NCI-H2107 treated with DMSO at 0.1 percent for 48 hours (cell line): ENCODE measurements at regions not wholly inside any gene's neighbourhood (a gene's known extent, or its start where the extent isn't known, plus 50 kb on each side); places are given as distances from the start of the nearest gene placed in this dataset.

Experiments used
- DNase-seq: peaks from one replicate; lab custom pipeline; 2025; ENCODE audit not compliant: unreplicated experiment; lab: John Stamatoyannopoulos, UW

GRCh38 chr2:8276026-8276425 is 405.8 kb upstream of the ID2 start:
- DNase-seq, result no peak

GRCh38 chr2:8277921-8278571 is 403.8 kb upstream of the ID2 start:
- no peak for DNase-seq

- no peak for DNase-seq
Observed at GRCh38 chr2:8278709-8279354, 403.0 kb upstream of the ID2 start.

- no peak for DNase-seq
Observed at GRCh38 chr2:8279506-8279905, 402.4 kb upstream of the ID2 start.

DNA sequence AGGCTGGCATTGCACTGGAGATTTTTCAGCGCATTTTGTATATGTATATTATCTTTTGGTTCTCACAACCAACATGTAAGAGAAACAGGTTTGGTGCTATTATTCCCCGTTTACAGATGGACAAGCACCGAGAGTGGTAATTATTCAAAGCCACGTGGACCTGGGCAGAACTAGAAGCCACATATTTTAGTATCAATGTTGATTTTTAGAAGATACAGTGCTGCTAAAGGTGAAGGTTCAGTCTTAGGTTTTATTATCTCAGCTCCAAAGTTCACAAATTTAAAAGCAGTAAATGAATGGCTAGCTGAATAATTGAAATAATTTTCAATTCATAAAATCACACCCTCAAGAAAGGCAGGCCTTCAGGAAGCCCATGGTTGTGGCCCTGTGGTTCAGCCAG is 400.6 kb upstream of the ID2 start:
- no peak for DNase-seq

DNA sequence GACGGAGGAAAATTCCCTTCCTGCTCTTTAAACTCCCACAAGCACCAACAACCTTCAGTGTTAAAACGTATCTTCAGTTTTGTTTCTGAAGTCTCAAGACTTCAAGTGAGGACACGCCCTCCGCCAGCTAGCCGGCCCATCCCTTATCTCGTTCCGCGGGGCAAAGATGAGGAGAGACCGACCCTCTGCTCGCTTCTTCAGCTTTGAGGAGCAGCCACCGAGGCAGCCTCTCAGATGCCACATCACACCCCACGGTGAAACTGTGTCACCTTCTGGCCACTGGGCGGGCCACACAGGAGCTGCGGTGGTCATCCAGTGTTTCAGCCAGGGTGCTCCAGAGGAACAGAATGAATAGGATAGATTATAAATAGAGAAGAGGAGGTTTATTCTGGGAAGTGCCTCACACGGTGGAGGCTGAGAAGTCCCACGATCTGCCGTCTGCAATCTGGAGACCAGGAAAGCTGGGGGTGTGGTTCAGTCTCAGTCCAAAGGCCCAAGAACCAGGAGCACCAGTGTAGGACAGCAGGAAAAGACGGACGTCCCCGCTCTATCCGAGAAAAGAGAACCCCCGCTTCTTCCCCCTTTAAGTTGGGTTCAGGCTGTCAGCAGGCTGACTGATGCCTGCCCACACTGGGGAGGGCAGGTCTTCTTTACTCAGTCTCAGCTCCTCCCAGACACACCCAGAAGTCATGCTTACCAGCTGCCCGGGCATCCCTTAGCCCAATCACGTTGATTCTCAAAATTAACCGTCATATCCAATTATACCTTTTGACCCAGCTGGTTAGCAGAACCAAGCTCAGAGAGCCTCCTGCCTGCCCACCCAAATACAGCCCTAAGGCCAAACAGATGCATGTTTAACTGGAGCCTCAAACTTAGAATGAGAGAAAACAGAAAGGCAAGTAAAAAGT is 399.7 kb upstream of the ID2 start:
- DNase-seq, result no peak

DNA sequence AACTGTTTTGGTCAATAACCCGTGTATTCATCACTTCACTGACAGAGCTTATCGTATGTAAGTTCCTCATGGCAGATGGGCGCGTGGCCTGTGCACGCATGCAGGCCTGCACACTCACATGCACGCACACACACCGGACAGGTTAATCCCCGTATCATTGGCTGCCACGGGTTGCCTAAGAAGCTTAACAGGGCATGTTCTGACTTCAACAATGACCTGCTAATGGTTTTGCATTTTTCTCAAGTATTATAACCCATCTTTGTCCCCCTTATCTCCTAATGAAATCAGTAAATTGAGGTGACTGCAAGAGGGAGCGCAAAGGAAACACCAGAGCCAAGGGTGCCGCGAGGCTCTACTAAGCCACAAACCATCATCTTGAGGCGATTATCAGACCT is 399.0 kb upstream of the ID2 start:
- DNase-seq, result no peak

DNA sequence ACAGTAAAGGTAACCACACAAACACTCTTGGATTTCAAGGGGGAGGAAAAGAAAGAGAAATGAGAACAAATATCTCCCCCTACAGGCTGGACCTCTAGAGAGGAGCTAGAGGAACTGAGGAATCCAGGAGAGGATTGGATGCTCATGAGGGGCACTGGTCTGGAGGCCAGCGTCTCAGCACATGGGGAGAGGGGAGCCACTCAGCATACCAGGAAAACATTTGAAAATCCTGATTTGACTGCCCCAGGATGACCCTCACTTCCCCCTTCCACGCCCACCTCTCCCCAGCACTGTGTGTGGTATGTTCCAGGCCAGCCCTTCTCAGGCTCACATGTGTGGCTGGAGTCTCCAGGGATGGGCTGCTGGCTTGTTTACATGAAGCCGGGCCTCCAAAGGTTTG is 396.8 kb upstream of the ID2 start:
- DNase-seq, result peak; percentile 14

GRCh38 chr2:8285898-8286297 is 396.0 kb upstream of the ID2 start:
- no peak for DNase-seq

DNA sequence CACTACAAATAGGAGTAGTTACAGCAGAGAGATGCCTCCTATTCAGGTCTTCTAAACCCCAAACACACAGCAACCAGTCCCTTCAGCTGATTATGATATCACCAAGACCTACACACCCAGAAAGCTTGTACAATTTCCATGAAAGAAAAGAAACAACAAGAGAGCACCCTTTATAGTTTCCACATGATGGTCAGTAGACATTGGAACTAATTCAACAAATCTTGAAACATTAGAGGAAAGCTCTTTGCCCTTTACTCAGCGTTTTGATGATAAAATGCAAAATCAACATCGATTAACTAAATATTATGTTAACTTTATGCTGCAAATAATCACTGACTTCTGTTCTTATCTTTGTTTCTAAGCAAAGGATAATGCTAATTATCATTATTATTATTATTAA is 393.6 kb upstream of the ID2 start:
- DNase-seq, result no peak

GRCh38 chr2:8289111-8289510 is 392.7 kb upstream of the ID2 start:
- DNase-seq, result no peak

- DNase-seq, result no peak
Observed at GRCh38 chr2:8290771-8291352, 391.0 kb upstream of the ID2 start.

DNA sequence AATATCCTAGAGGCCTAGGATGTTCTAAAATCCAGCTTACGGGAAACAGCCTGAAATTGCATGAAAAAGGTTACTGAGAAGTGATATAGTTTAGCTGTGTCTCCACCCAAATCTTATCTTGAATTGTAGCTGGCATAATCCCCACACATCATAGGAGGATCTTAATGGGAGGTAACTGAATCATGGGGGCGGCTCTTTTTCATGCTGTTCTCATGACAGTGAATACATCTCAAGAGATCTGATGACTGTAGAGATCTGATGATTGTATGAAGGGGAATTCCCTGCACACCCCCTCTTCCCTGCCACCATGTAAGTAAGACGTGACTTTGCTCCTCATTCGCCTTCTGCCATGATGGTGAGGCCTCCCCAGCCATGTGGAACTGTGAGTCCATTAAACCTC is 385.6 kb upstream of the ID2 start:
- DNase-seq, result no peak

GRCh38 chr2:8297376-8298231 is 384.3 kb upstream of the ID2 start:
- DNase-seq, result no peak

DNA sequence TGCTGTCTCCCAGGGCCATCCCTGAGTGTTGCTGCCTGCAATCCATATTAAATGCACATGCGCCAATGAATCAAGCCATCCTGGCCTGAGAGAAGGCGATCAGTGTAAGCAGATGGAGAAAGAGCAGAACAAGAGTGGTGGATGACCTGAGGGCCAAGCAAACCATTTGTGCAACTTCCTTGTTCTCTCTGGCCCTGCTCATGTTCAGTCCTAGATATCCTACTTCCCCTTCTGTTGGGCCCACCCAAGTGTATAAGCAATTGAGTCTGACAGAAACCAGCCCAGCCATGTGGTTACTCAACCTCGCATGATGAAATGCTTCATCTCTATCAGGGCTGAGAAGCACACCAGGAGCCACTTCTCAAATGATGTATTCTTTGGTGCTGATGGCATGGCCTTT is 383.1 kb upstream of the ID2 start:
- no peak for DNase-seq

DNA sequence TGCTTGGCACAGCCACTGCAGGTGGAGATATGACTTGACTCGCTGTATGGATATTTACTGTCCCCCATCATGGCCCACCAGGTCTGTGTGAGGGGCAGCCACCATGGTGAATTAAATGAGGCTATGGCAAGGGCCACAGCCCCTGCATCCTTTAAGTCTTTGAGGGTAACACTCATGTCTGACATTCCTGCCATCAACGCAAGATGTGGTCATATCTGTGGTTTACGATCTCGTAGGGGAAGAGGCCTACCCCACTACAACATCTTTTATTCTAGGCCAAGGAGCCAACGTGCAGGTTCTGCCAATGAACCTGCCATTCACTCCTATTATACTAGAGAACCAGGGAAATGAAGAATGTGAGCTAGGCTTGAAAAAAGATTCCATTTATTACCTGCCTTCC is 381.6 kb upstream of the ID2 start:
- no peak for DNase-seq

GRCh38 chr2:8300905-8301304 is 381.0 kb upstream of the ID2 start:
- DNase-seq, result no peak

DNA sequence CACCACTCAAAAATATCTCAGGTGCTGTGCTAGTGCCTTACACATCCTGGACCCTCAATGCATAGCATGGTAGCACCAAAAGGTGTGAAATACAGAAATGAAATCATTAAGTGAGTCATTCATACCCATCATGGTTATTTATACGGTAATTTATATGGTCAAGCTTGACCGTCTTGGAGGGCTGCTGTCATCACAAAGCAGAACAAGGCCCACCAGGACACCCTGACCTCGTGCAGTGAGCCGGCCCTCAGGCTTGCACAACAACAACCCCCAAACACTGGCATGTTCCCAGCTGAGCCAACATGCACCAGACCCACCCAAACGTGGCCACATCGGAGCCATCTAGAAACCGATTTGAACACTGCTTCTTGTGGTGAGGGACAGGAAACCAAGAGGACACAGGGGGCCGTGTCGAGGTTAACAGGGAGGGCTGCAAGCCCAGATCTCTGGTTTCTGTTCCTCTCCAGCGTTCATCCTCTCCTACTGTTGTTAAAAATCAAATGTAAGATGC is 378.5 kb upstream of the ID2 start:
- no peak for DNase-seq

DNA sequence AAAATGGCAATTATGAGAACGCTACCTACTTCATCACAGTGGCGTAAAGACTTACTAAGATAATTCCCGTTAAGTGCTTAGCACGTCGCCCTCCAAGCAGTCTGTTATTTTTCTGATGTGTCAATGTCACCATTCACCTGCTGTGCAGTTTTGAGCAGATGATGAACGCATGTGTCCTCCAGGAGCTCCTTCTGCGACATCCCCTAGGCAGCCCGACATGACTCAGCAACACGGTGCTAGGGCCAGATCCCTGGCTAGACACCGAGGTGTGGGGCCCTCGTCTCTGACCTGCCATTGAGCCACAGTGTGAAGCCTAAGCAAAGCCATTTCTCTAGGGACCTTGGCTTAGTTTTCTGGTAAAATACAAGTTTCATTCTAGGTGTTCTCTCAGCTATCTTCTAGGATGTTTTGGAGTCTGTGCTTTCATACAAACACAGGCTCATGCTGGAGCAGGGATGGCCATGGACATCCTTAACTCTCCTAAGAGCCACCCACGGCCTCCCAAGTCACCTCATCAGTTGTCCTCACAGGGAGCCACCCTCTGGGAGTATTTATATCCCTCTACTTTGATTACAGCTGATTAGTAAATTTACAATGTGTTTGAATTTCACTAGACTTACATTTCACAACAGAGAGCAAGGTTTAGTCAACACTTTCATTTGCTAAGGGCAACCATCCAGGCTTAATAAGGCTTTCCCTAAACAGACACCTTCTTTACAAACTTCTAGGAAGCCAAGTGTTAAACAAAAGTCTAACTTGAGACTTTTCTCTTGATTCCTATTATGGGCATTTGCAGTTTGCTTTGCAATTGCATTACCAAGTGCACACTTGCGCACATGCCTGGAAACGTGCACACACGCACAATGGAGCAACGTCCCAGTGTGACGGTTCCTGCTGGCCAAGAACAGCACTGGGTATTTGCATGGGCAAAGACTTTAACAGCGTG is 376.8 kb upstream of the ID2 start:
- DNase-seq, result no peak
